ENCODE measurements at regions not wholly inside any gene's neighbourhood (a gene's known extent, or its start where the extent isn't known, plus 50 kb on each side); places are given as distances from the start of the nearest gene placed in this dataset.

- no peak for ATAC-seq
- CTCF ChIA-PET: interaction anchor here (0.7 to 1.7 kb wide), 2 partner anchors 10 to 213 kb away, joined by 3 to 10 read pairs; no protein-coding TSS in a partner anchor
- H3K27ac Mint-ChIP-seq: no peak overlapping the region
- POLR2A ChIA-PET: no interaction called here
- H3K4me3 Mint-ChIP-seq: no peak overlapping the region
- peaks cover 5% of the 10 kb centered on the region; the same call in 1 of the 2 replicates for H3K9me3 Mint-ChIP-seq
- H3K4me1 Mint-ChIP-seq: peaks cover 25% of the 10 kb centered on the region
- TF ChIP-seq CBFB (CRISPR knock-in tag; IDR thresholded peaks at IDR 0.05; ENCODE audit: low read depth) (no peak), FOXP1 (CRISPR knock-in tag; IDR thresholded peaks at IDR 0.05; ENCODE audit: borderline replicate concordance) (no peak), ZBTB43 (CRISPR knock-in tag; IDR thresholded peaks at IDR 0.05) (no peak), MAX (CRISPR knock-in tag; IDR thresholded peaks at IDR 0.05) (no peak), ZNF425 (CRISPR knock-in tag; conservative IDR thresholded peaks at IDR 0.05) (no peak), JUN (CRISPR knock-in tag; IDR thresholded peaks at IDR 0.05) (no peak), ETV6 (CRISPR knock-in tag; IDR thresholded peaks at IDR 0.05) (no peak), OVOL2 (CRISPR knock-in tag; IDR thresholded peaks at IDR 0.05; ENCODE audit: borderline replicate concordance) (no peak), ZNF396 (CRISPR knock-in tag; IDR thresholded peaks at IDR 0.05; ENCODE audit: borderline replicate concordance) (no peak), TCF7 (CRISPR knock-in tag; IDR thresholded peaks at IDR 0.05; ENCODE audit: low read depth) (no peak), SMAD3 (CRISPR knock-in tag; IDR thresholded peaks at IDR 0.05; ENCODE audit: borderline replicate concordance) (no peak), TEAD4 (CRISPR knock-in tag; IDR thresholded peaks at IDR 0.05) (no peak)
- H3K36me3 Mint-ChIP-seq: no peaks in the 10 kb centered on the region
- peaks cover 2% of the 10 kb centered on the region; the same call in 1 of the 2 replicates for H3K27me3 Mint-ChIP-seq (ENCODE audit: low read depth)
- DNase-seq (ENCODE audit: low spot score): no peak
Measured at GRCh38 chr20:48407710-48408109, 420.1 kb downstream of the PREX1 start.

GRCh38 chr20:48406912-48407340 is 420.9 kb downstream of the PREX1 start:
- POLR2A ChIA-PET: no interaction called here
- H3K27me3 Mint-ChIP-seq (ENCODE audit: low read depth): no peaks in the 10 kb centered on the region; the same call in 1 of the 2 replicates

More at GRCh38 chr20:48406912-48407340, 420.9 kb downstream of the PREX1 start:
- Mint-ChIP-seq H3K9me3 (peaks cover 2% of the 10 kb centered on the region; the same call in 1 of the 2 replicates), H3K27ac (no peak overlapping the region), H3K36me3 (no peaks in the 10 kb centered on the region), H3K4me1 (peaks cover 25% of the 10 kb centered on the region), H3K4me3 (no peak overlapping the region)
- DNase-seq (ENCODE audit: low spot score) (no peak), ATAC-seq (peak; percentile 21; the same call in 1 of the 2 replicates)
- no peak for TF ChIP-seq PRRX2 (CRISPR knock-in tag; IDR thresholded peaks at IDR 0.05)
- no peak for TF ChIP-seq EMX1 (CRISPR knock-in tag; IDR thresholded peaks at IDR 0.05)
- no peak for TF ChIP-seq ZNF317 (CRISPR knock-in tag; IDR thresholded peaks at IDR 0.05; ENCODE audit: borderline replicate concordance, low read depth)
- no peak for TF ChIP-seq ATF2 (CRISPR knock-in tag; IDR thresholded peaks at IDR 0.05; ENCODE audit: borderline replicate concordance, low read depth)
- no peak for TF ChIP-seq OVOL2 (CRISPR knock-in tag; IDR thresholded peaks at IDR 0.05; ENCODE audit: borderline replicate concordance)
- TF ChIP-seq TP53 (CRISPR knock-in tag; IDR thresholded peaks at IDR 0.05): no peak
- TF ChIP-seq NR2C2 (CRISPR knock-in tag; IDR thresholded peaks at IDR 0.05): no peak
- no peak for TF ChIP-seq ZNF263 (CRISPR knock-in tag; IDR thresholded peaks at IDR 0.05; ENCODE audit: low read depth)
- no peak for TF ChIP-seq STAT6 (CRISPR knock-in tag; conservative IDR thresholded peaks at IDR 0.05; ENCODE audit: low read depth)
- no peak for TF ChIP-seq CTCF (IDR thresholded peaks at IDR 0.05)
- TF ChIP-seq MLX (CRISPR knock-in tag; IDR thresholded peaks at IDR 0.05): no peak
- no peak for TF ChIP-seq ZNF425 (CRISPR knock-in tag; conservative IDR thresholded peaks at IDR 0.05)
- CTCF ChIA-PET: interaction anchor here (0.7 to 1.7 kb wide), 2 partner anchors 9 to 213 kb away, joined by 3 to 10 read pairs; no protein-coding TSS in a partner anchor
